HG03135 (cell line): ENCODE measurements at regions not wholly inside any gene's neighbourhood (a gene's known extent, or its start where the extent isn't known, plus 50 kb on each side); places are given as distances from the start of the nearest gene placed in this dataset.
A peak's percentile ranks its signal among the peaks of the same experiment; 100 is the strongest.

Experiments
- ATAC-seq: cut with Tn5 transposase; IDR thresholded peaks from one replicate; pipeline ENCODE4 v1.9.1; 2021; ENCODE audit warnings: mild to moderate bottlenecking, moderate library complexity; ENCODE audit not compliant: unreplicated experiment

DNA sequence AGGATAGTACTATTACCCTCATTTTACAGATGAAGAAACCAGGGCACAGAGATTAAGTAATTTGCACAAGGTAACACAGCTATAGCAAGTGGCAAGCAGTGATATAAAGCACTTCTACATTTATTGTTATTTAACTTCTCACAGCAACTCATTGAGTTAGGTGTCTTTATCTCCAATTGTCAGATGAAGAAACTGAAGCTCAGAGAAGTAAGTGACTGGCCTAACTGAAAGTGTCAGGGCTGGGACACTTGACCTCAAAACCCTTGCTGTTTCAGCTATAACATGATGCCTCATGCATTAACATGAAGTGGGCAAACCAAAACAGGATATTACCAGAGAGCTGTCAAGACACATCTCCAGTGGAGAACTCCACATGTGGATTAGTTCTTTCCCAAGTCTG lies 65.8 kb upstream of the LEKR1 start:
- peak; percentile 84 for ATAC-seq

- ATAC-seq = no peak
Observed at GRCh38 chr3:156761007-156761406, 65.1 kb upstream of the LEKR1 start.

- no peak for ATAC-seq
Observed at GRCh38 chr3:156761713-156762451, 64.3 kb upstream of the LEKR1 start.

- ATAC-seq = no peak
Observed at GRCh38 chr3:156762631-156763185, 63.4 kb upstream of the LEKR1 start.

DNA sequence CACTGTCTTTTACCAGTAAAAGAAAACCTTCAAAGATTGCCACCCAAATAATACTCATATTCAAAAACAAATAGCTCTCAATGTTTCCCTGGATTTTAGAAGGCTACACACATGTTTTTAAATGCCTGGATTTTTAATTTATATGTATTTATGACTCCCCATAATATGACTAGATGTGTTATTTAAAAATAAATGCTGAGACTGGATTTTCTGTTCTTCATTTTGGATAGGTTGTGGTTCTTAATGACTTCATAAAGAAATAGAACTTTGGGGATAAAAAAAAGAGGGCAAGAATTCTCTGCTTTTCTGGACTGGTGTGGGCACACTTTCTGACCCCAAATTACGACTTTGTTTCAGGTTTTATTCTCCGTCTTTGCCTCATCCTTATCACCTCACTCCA lies 62.8 kb upstream of the LEKR1 start:
- ATAC-seq = no peak

DNA sequence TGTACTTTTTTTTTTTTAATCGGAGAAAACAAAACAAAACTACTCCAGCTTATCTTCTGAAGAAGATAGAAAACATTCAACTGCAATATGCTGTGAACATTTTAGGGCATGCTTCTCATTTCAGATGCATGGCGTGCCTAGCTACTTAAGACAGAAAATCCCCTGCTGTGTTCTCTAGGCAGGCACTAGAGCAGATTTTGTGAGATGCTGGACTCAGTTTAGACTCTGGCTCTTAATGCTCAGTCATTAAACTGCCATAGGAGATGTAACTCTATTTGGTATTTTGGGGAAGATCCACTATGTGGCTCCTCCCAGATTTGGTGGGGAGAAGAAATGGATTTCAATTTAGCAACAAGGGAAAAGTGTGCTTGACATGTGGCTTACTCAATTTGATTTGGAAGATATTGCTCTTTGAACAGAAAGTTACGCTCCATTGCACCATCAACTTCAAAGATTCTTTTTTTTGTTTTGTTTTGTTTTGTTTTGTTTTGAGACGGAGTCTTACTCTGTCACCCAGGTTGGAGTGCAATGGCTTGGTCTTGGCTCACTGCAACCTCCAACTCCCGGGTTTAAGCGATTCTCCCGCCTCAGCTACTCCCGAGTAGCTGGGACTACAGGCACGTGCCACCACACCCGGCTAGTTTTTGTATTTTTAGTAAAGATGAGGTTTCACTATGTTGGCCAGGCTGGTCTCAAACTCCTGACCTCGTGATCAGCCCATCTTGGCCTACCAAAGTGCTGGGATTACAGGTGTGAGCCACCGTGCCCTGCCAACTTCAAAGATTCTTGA lies 62.0 kb upstream of the LEKR1 start:
- no peak for ATAC-seq

GRCh38 chr3:156764751-156765150 lies 61.4 kb upstream of the LEKR1 start:
- ATAC-seq = no peak

DNA sequence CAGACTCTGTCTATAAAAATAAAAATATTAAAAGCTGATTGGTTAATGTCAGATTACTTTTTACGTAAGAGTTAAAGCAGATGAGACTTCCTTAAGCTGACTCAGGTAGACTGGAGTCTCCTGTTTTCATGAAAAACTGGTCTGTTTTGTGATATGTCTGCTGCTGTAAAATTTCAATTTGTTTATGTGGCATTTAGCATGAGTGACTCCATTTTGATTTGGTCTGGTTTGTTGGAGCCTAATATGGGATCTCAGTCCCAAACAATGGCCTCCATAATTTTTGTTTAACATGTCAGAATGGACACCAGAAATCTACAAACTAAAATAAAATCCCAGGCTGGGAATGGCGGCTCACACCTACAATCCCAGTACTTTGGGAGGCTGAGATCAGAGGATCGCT lies 57.8 kb upstream of the LEKR1 start:
- ATAC-seq = no peak

DNA sequence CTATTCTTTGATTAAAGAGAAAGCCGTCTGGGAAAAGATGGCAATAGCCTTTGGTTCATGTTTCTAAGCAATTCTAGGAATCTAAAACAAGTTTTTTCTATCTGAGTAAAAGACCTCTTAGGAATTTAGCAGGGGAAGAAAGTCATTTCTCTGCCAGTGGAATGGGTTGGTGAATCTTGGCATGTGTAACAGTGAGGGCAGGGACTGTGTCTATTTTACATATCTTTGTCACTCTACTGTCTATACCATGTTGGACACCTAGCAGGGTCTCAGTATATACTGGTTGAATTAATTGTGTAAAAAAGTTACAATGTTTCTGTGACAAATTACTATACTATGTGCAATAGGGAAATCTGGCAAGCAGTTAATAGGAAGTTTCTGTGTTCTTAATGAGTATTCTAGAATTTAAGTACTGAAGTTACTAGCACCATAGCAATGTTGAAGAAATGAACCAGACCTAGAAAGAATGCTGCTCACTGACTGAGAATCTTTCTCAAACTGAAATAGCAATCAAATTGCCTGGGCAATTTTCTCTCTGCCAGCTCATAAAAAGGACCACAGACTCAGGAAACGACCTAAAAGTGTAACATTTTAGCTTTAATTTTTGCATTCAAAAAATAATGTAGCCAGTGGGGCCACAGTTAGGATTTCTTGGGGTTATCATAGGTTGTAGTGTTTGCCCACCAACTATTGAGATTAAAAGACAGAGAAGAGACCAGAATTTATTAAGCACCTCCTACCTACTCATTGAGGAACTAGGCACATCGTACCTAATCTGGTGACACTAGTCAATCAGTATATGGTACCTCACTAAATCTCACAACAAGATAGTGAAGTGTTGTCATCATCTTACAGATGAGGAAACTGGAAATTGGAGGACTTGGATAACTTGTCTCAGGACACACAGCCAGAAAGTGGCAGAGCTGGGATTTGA lies 56.2 kb upstream of the LEKR1 start:
- ATAC-seq = no peak

GRCh38 chr3:156770699-156771414 lies 55.3 kb upstream of the LEKR1 start:
- no peak for ATAC-seq

GRCh38 chr3:156772588-156773206 lies 53.5 kb upstream of the LEKR1 start:
- ATAC-seq = no peak

- ATAC-seq = no peak
Observed at GRCh38 chr3:156776031-156776430, 50.1 kb upstream of the LEKR1 start.
